Left lung (tissue), 4 donors: ENCODE measurements at regions not wholly inside any gene's neighbourhood (a gene's known extent, or its start where the extent isn't known, plus 50 kb on each side); places are given as distances from the start of the nearest gene placed in this dataset.
"Not testable (repeated sequence)": the region's sequence is repeated elsewhere in the genome, so short reads cannot be mapped to it uniquely, and the experiment has no call there.

Source experiments
- ATAC-seq: fragments of 200-7000 bp; cut with Tn5 transposase; one replicate; pipeline ENCODE4 v1.9.1; 2020; ENCODE audit warnings: moderate library complexity
- DNase-seq, 4 donors: peaks; one replicate each; pipeline ENCODE4 v3.0.0-alpha.2; 2013 to 2020
- H3K27ac ChIP-seq, 2 donors: fragments of 200-600 bp; sonication (generic) in 1 of 2; one replicate each; pipeline versions ENCODE4 v1.5.0 to v1.8.0; 2020 to 2021
- H3K27me3 ChIP-seq, 2 donors: fragments of 200-600 bp; sonication (generic) in 1 of 2; one replicate each; pipeline versions ENCODE4 v1.5.0 to v1.8.0; 2020 to 2021
- H3K36me3 ChIP-seq, 2 donors: fragments of 200-600 bp; sonication (generic) in 1 of 2; one replicate each; pipeline versions ENCODE4 v1.5.0 to v1.8.0; 2020 to 2021
- H3K4me1 ChIP-seq, 2 donors: fragments of 200-600 bp; one replicate each; pipeline ENCODE4 v1.8.0; 2021
- H3K4me3 ChIP-seq, 2 donors: fragments of 200-600 bp; sonication (generic) in 1 of 2; one replicate each; pipeline versions ENCODE4 v1.5.0 to v1.8.0; 2020 to 2021; ENCODE audit warnings: mild to moderate bottlenecking in 1 of 2
- H3K9me3 ChIP-seq, 2 donors: fragments of 200-600 bp; sonication (generic) in 1 of 2; one replicate each; pipeline versions ENCODE4 v1.5.0 to v1.8.0; 2020 to 2021
- intact Hi-C, 2 donors: fragments of 100-400 bp; cut with DNase I; formaldehyde crosslinking; loops; one replicate each; pipeline versions ENCODE4 v1.11.2 to v1.14.2; 2022
- TF ChIP-seq, protein P1 (sequence below), 2 donors: fragments of 200-600 bp; sonication (generic) in 1 of 2; IDR thresholded peaks; one replicate each; pipeline versions ENCODE4 v1.5.0 to v1.8.0; 2021; ENCODE audit warnings: antibody characterized with exemption in 2 of 2
- donor health status: DM: no; HTN: yes; CAD: no.
- donor health status: DM: no; HTN: no; CAD: no.

DNA sequence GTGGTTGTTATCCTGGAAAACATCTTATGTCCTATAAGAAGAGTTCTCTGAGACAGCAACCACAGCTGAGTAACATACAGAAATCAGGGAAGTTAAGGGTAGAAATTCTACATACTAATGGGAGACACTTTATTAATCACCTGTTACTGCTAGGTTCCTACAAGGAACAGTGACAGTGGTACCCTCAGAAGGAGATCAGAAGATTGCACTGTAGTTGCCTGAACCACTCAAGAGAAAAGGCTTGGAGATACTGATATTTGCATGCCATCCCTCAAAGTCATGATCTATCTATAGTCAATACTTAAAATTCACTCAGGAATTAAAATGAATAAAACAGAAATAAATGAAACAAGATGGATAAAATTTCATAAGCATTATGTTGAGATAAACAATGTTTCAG is 136.0 kb downstream of the LMLN start:
- no peak for DNase-seq
- TF ChIP-seq, protein P1, sequence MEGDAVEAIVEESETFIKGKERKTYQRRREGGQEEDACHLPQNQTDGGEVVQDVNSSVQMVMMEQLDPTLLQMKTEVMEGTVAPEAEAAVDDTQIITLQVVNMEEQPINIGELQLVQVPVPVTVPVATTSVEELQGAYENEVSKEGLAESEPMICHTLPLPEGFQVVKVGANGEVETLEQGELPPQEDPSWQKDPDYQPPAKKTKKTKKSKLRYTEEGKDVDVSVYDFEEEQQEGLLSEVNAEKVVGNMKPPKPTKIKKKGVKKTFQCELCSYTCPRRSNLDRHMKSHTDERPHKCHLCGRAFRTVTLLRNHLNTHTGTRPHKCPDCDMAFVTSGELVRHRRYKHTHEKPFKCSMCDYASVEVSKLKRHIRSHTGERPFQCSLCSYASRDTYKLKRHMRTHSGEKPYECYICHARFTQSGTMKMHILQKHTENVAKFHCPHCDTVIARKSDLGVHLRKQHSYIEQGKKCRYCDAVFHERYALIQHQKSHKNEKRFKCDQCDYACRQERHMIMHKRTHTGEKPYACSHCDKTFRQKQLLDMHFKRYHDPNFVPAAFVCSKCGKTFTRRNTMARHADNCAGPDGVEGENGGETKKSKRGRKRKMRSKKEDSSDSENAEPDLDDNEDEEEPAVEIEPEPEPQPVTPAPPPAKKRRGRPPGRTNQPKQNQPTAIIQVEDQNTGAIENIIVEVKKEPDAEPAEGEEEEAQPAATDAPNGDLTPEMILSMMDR (IDR thresholded peaks at IDR 0.05) = no peak
- H3K27ac ChIP-seq = no peak overlapping the region
- intact Hi-C loops = no loop called here
- H3K9me3 ChIP-seq = peaks cover 0 to 2% of the 10 kb centered on the region in 2 donors
- no peak overlapping the region for H3K4me3 ChIP-seq
- peaks cover 27 to 50% of the 10 kb centered on the region in 2 donors for H3K27me3 ChIP-seq
- H3K36me3 ChIP-seq = no peaks in the 10 kb centered on the region
- no peaks in the 10 kb centered on the region for H3K4me1 ChIP-seq
- ATAC-seq = no peak

DNA sequence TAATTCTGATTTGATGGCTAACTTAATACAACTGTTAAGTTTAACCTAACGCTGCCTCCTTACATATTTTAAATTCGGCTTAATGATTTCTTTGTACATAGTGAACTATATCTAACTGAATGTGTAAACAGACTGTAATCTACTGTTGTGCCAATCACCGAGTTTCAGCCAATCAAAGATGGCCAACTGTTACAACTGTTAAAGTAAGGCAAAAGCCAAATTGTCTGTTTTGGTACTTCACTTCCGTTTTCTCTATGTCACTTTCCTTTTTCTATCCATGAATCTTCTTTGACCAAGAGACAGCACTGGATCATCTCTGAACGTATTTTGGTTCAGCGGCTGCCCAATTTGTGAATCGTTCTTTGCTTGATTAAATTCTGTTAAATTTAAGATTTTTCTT is 137.0 kb downstream of the LMLN start:
- DNase-seq = no peak
- intact Hi-C loops = no loop called here
- Histone ChIP-seq H3K4me1 (no peaks in the 10 kb centered on the region), H3K27me3 (peaks cover 19 to 40% of the 10 kb centered on the region in 2 donors), H3K4me3 (no peak overlapping the region), H3K9me3 (peaks cover 0 to 2% of the 10 kb centered on the region in 2 donors), H3K36me3 (no peaks in the 10 kb centered on the region), H3K27ac (no peak overlapping the region)
- TF ChIP-seq, protein P1 (IDR thresholded peaks at IDR 0.05) = no peak
- no peak for ATAC-seq

DNA sequence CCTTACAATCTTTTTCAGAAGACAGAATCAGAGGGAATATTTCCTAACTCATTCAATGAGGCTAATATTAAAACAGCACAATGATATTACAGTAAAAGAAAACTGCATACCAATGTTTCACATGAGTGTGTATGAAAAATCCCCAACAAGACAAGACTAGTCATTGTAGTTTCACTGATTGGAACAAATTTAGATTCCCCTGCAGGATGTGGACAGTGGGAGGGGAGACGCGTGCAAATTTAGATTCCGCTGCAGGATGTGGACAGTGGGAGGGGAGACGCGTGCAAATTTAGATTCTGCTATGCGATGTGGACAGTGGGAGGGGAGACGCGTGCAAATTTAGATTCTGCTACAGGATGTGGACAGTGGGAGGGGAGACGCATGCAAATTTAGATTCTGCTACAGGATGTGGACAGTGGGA is 138.7 kb downstream of the LMLN start:
- H3K27ac ChIP-seq, H3K9me3 ChIP-seq, ATAC-seq, DNase-seq, H3K36me3 ChIP-seq, H3K4me3 ChIP-seq, H3K4me1 ChIP-seq, intact Hi-C loops: not testable (repeated sequence)
- H3K27me3 ChIP-seq = peaks cover 9 to 23% of the 10 kb centered on the region in 2 donors

DNA sequence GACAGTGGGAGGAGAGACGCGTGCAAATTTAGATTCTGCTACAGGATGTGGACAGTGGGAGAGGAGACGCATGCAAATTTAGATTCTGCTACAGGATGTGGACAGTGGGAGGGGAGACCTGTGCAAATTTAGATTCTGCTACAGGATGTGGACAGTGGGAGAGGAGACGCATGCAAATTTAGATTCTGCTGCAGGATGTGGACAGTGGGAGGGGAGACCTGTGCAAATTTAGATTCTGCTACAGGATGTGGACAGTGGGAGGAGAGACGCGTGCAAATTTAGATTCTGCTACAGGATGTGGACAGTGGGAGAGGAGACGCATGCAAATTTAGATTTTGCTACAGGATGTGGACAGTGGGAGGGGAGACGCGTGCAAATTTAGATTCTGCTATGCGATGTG is 143.1 kb downstream of the LMLN start:
- DNase-seq, H3K9me3 ChIP-seq, H3K27ac ChIP-seq, H3K4me3 ChIP-seq, H3K36me3 ChIP-seq, ATAC-seq, H3K4me1 ChIP-seq, intact Hi-C loops: not testable (repeated sequence)
- H3K27me3 ChIP-seq = peaks cover 5 to 12% of the 10 kb centered on the region in 2 donors

DNA sequence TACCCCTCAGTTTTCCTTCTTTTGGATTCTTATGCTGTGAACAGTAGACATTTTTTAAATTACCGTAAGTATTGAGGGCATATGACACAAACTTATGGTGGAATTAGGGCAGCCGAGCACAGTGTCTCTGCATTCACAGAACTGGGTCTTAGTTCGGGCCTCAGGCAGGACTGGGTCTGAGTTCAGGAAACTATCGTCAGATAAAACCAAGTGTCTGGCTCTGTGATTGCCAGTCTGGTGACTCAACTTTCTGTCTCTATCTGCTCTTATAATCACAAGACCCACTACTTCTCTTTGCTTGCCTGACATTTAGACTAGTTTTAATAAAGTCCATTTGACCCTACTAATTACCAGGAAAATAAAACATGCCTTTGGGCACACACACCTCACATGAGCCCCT is 146.2 kb downstream of the LMLN start:
- no peaks in the 10 kb centered on the region for H3K9me3 ChIP-seq
- H3K4me1 ChIP-seq = no peaks in the 10 kb centered on the region
- no peak overlapping the region for H3K4me3 ChIP-seq
- ATAC-seq = no peak
- intact Hi-C loops = no loop called here
- TF ChIP-seq, protein P1 (IDR thresholded peaks at IDR 0.05) = no peak
- peaks cover 22 to 39% of the 10 kb centered on the region in 2 donors for H3K27me3 ChIP-seq
- H3K27ac ChIP-seq = no peak overlapping the region
- DNase-seq = no peak
- no peaks in the 10 kb centered on the region for H3K36me3 ChIP-seq

DNA sequence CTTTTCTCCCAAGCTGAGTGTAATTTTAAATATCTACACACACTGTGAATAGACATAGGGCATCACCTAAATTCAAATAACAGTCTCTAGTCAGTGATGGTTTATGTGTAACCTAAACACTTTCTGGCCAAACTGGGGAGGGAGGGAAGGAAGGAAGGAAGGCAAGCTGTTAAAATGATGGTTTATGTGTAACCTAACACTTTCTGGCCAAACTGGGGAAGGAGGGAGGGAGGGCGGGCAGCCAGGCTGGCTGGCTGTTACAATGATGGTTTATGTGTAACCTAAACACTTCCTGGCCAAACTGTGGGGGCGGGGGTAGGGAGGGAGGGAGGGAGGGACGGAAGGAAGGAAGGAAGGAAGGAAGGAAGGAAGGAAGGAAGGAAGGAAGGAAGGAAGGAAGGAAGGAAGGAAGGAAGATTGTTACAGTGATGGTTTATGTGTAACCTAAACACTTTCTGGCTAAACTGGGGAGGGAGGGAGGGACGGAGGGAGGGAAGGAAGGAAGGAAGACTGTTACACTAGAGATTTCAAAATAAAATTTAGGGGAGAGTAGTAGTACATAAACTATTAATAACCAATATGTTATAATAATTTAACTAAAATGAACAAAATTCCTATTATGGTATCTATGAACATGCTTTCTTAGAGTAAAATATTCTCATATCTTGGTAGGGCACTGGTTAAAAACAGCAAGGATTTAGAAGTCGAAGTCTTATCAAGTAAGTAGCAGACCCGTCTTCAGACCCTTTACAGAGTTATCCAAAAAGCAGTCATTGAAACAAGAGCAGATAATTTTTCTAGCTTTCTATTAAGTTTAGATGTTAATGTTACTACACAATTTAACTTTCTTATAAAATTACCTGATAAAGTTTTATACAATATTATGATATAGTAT is 148.1 kb downstream of the LMLN start:
- TF ChIP-seq, protein P1 (IDR thresholded peaks at IDR 0.05) = no peak
- no peak overlapping the region for H3K4me3 ChIP-seq
- H3K27me3 ChIP-seq = peaks cover 41 to 57% of the 10 kb centered on the region in 2 donors
- ATAC-seq (no peak), DNase-seq (no peak)
- no peaks in the 10 kb centered on the region for H3K36me3 ChIP-seq
- H3K9me3 ChIP-seq = no peaks in the 10 kb centered on the region
- intact Hi-C loops = no loop called here
- H3K27ac ChIP-seq = no peak overlapping the region
- peaks cover 0 to under 1% of the 10 kb centered on the region in 2 donors for H3K4me1 ChIP-seq
